A549 (cell line): ENCODE measurements at regions not wholly inside any gene's neighbourhood (a gene's known extent, or its start where the extent isn't known, plus 50 kb on each side); places are given as distances from the start of the nearest gene placed in this dataset.

Experiments
- ATAC-seq, 2 experiments: fragments of 200-7000 bp in 1 of 2; fragments of >200 bp in 1 of 2; cut with Nextera tagmentation in 1 of 2; cut with Tn5 transposase in 1 of 2; 3 replicates each; pipeline versions ENCODE4 v1.8.0 to v1.9.1; 2018 to 2020; ENCODE audit warnings: mild to moderate bottlenecking in 1 of 2, moderate library complexity in 1 of 2
- CTCF ChIA-PET: fragments of 300-600 bp; sonication (Branson Sonifier 250); formaldehyde crosslinking; extraction: SDS; loops from one replicate; lab custom pipeline; 2021; ENCODE audit warnings: antibody characterized with exemption, inconsistent platforms; lab: Yijun Ruan, JAX
- POLR2A ChIA-PET: fragments of 350-600 bp; formaldehyde crosslinking; extraction: SDS; loops from one replicate; lab custom pipeline; 2021; ENCODE audit warnings: antibody characterized with exemption, inconsistent platforms; lab: Yijun Ruan, JAX
- DNase-seq, 2 experiments: peaks; one replicate each; pipeline versions ENCODE4 v3.0.0 to v3.0.0-alpha.2; 2011 to 2016; ENCODE audit warnings: low read depth in 1 of 2, low spot score in 1 of 2
- FAIRE-seq: peaks from 2 replicates; lab custom pipeline; 2011; peaks lifted over from hg19 to GRCh38; lab: Jason Lieb, UNC
- H3K27ac ChIP-seq, 2 experiments: fragments of >200 bp; sonication (Bioruptor Twin); formaldehyde crosslinking; 3 replicates each; pipeline ENCODE4 v1.5.1; 2016 to 2017
- H3K4me1 ChIP-seq: fragments of >200 bp; sonication (Bioruptor Twin); formaldehyde crosslinking; 3 replicates; pipeline ENCODE4 v1.6.1; 2016
- H3K4me2 ChIP-seq: fragments of >200 bp; sonication (Bioruptor Twin); formaldehyde crosslinking; 3 replicates; pipeline ENCODE4 v1.6.1; 2016
- H3K4me3 ChIP-seq: fragments of >200 bp; sonication (Bioruptor Twin); formaldehyde crosslinking; 3 replicates; pipeline ENCODE4 v1.5.1; 2016
- H3K9me3 ChIP-seq: fragments of >200 bp; sonication (Bioruptor Twin); formaldehyde crosslinking; 3 replicates; pipeline ENCODE4 v1.6.1; 2016
- BCL3 ChIP-seq: fragments of >200 bp; sonication (Bioruptor Twin); formaldehyde crosslinking; IDR thresholded peaks from 3 replicates; pipeline ENCODE4 v1.6.1; 2016
- BHLHE40 ChIP-seq: IDR thresholded peaks from 2 replicates; pipeline ENCODE4 v1.6.1; 2012; ENCODE audit warnings: low read depth, low read length, inconsistent platforms
- CBX8 ChIP-seq: fragments of 200-600 bp; sonication (generic); IDR thresholded peaks from 2 replicates; pipeline ENCODE4 v1.6.1; 2016
- CTCF ChIP-seq: fragments of >200 bp; sonication (Bioruptor Twin); formaldehyde crosslinking; IDR thresholded peaks from 3 replicates; pipeline ENCODE4 v1.5.1; 2016
- E2F6 ChIP-seq: IDR thresholded peaks from 2 replicates; pipeline ENCODE4 v1.6.1; 2012; ENCODE audit warnings: low read depth, borderline replicate concordance
- FOSB ChIP-seq: fragments of 250-450 bp; sonication (Bioruptor Pico); IDR thresholded peaks from 2 replicates; pipeline ENCODE4 v1.5.0; 2020; ENCODE audit warnings: mild to moderate bottlenecking, moderate library complexity
- FOSL2 ChIP-seq, 2 experiments: fragments of 450-650 bp in 1 of 2; fragments of >200 bp in 1 of 2; sonication (Bioruptor Twin) in 1 of 2; formaldehyde crosslinking; IDR thresholded peaks; 2 replicates each; pipeline versions ENCODE4 v1.5.0 to v1.6.1; 2016 to 2020; ENCODE audit warnings: mild to moderate bottlenecking in 1 of 2, moderate library complexity in 1 of 2
- FOXS1 ChIP-seq: fragments of 250-450 bp; sonication (Bioruptor Pico); IDR thresholded peaks from 2 replicates; pipeline ENCODE4 v1.5.0; 2020; ENCODE audit warnings: mild to moderate bottlenecking, moderate library complexity
- HEYL ChIP-seq: fragments of 250-450 bp; sonication (Bioruptor Pico); IDR thresholded peaks from 2 replicates; pipeline ENCODE4 v1.8.0; 2021; ENCODE audit warnings: mild to moderate bottlenecking, moderate library complexity
- HOXB5 ChIP-seq: fragments of 250-450 bp; sonication (Bioruptor Pico); IDR thresholded peaks from 2 replicates; pipeline ENCODE4 v1.5.0; 2020; ENCODE audit warnings: mild to moderate bottlenecking, moderate library complexity
- JUN ChIP-seq, 2 experiments: fragments of >200 bp; sonication (Bioruptor Twin); formaldehyde crosslinking; IDR thresholded peaks; 2 replicates in 1 of 2; 3 replicates in 1 of 2; pipeline ENCODE4 v1.6.1; 2016 to 2017
- KDM1A ChIP-seq: fragments of 200-600 bp; sonication (generic); IDR thresholded peaks from 2 replicates; pipeline ENCODE4 v1.6.1; 2016; ENCODE audit warnings: low read depth, mild to moderate bottlenecking
- KDM5A ChIP-seq: fragments of 200-600 bp; sonication (generic); IDR thresholded peaks from 2 replicates; pipeline ENCODE4 v1.6.1; 2016; ENCODE audit warnings: antibody characterized with exemption, mild to moderate bottlenecking
- MAFK ChIP-seq: fragments of 450-650 bp; IDR thresholded peaks from 2 replicates; pipeline ENCODE4 v1.6.1; 2014; ENCODE audit not compliant: partially characterized antibody
- NFE2L2 ChIP-seq: fragments of 150-350 bp; conservative IDR thresholded peaks from 2 replicates; pipeline ENCODE4 v1.6.1; 2014; ENCODE audit warnings: low read length
- NPAS2 ChIP-seq: fragments of 250-450 bp; sonication (Bioruptor Pico); IDR thresholded peaks from 2 replicates; pipeline ENCODE4 v1.8.0; 2022; ENCODE audit warnings: mild to moderate bottlenecking, moderate library complexity, borderline replicate concordance
- PBX3 ChIP-seq: IDR thresholded peaks from 2 replicates; pipeline ENCODE4 v1.6.1; 2012
- RAD21 ChIP-seq, 2 experiments: fragments of >200 bp in 1 of 2; sonication (Bioruptor Twin) in 1 of 2; formaldehyde crosslinking in 1 of 2; IDR thresholded peaks in 1 of 2; conservative IDR thresholded peaks in 1 of 2; 2 replicates in 1 of 2; 3 replicates in 1 of 2; pipeline ENCODE4 v1.6.1; 2012 to 2018; ENCODE audit warnings: inconsistent platforms in 1 of 2
- RARB ChIP-seq: fragments of 250-450 bp; sonication (Bioruptor Pico); IDR thresholded peaks from 2 replicates; pipeline ENCODE4 v1.8.0; 2021; ENCODE audit warnings: mild to moderate bottlenecking, moderate library complexity
- RCOR1 ChIP-seq: fragments of 150-350 bp; IDR thresholded peaks from 2 replicates; pipeline ENCODE4 v1.6.1; 2014; ENCODE audit warnings: antibody characterized with exemption, low read length, low read depth
- SREBF2 ChIP-seq: fragments of 450-650 bp; IDR thresholded peaks from 2 replicates; pipeline ENCODE4 v1.6.1; 2014; ENCODE audit warnings: mild to moderate bottlenecking, moderate library complexity
- TFCP2L1 ChIP-seq: fragments of 250-450 bp; sonication (Bioruptor Pico); IDR thresholded peaks from 2 replicates; pipeline ENCODE4 v1.5.0; 2021; ENCODE audit warnings: mild to moderate bottlenecking
- TP53 ChIP-seq: fragments of 250-450 bp; sonication (Bioruptor Pico); IDR thresholded peaks from 2 replicates; pipeline ENCODE4 v1.5.0; 2021; ENCODE audit warnings: mild to moderate bottlenecking, moderate library complexity
- USF2 ChIP-seq: fragments of 450-650 bp; IDR thresholded peaks from 2 replicates; pipeline ENCODE4 v1.6.1; 2014; ENCODE audit warnings: antibody characterized with exemption
- ZFP36 ChIP-seq: fragments of 450-650 bp; IDR thresholded peaks from 2 replicates; pipeline ENCODE4 v1.6.1; 2014; ENCODE audit warnings: borderline replicate concordance; ENCODE audit not compliant: partially characterized antibody
- ZNF302 ChIP-seq: fragments of 250-450 bp; sonication (Bioruptor Pico); IDR thresholded peaks from 2 replicates; pipeline ENCODE4 v1.9.0; 2021; ENCODE audit warnings: inconsistent platforms, mild to moderate bottlenecking, moderate library complexity
- WGBS: methylation state at CpG from one replicate; pipeline ENCODE4 v1.1.6; 2017; ENCODE audit errors: missing lambda C conversion rate; 5-methylcytosine and 5-hydroxymethylcytosine counted together

- no peak for DNase-seq
- POLR2A ChIA-PET: no interaction called here
- FAIRE-seq: no peak
Observed at GRCh38 chrX:13404364-13404763, 84.5 kb upstream of the ATXN3L start.

GRCh38 chrX:13401724-13402123, 81.9 kb upstream of the ATXN3L start:
- no peak for FAIRE-seq
- 93% methylated on average over 2 of the region's 2 CpGs for WGBS
- ChIA-PET POLR2A (interaction anchor here (0.5 kb wide), 1 partner anchor 1376 kb away, joined by 3 read pairs; no protein-coding TSS in a partner anchor), CTCF (interaction anchor here (3.7 kb wide), 1 partner anchor 87 kb away, joined by 20 read pairs; no protein-coding TSS in a partner anchor)
- no peak overlapping the region for H3K4me3 ChIP-seq
- H3K4me2 ChIP-seq: no peak overlapping the region
- no peak for DNase-seq
- peaks cover 24% of the 10 kb centered on the region for H3K4me1 ChIP-seq
- H3K9me3 ChIP-seq: peaks cover 12% of the 10 kb centered on the region
- H3K27ac ChIP-seq: peak overlapping the region; percentile 29 to 66; a peak in 4 of 6 replicates
- TF ChIP-seq JUN (IDR thresholded peaks at IDR 0.05): no peak
- no peak for TF ChIP-seq RAD21 (conservative IDR thresholded peaks at IDR 0.05 in 1 of 2, IDR thresholded peaks at IDR 0.05 in 1 of 2)
- no peak for TF ChIP-seq ZNF302 (CRISPR knock-in tag)
- TF ChIP-seq FOXS1 (CRISPR knock-in tag): no peak
- no peak for TF ChIP-seq ZFP36
- TF ChIP-seq KDM5A: no peak
- TF ChIP-seq SREBF2: no peak
- TF ChIP-seq FOSL2 (IDR thresholded peaks at IDR 0.05): no peak
- TF ChIP-seq FOSL2 (CRISPR knock-in tag; IDR thresholded peaks at IDR 0.05): no peak
- TF ChIP-seq PBX3: no peak
- TF ChIP-seq BHLHE40: no peak
- no peak for TF ChIP-seq RARB (CRISPR knock-in tag)
- TF ChIP-seq NFE2L2: no peak
- TF ChIP-seq BCL3: no peak
- TF ChIP-seq HEYL: no peak
- no peak for TF ChIP-seq HOXB5 (CRISPR knock-in tag)
- TF ChIP-seq FOSB (CRISPR knock-in tag): no peak
- TF ChIP-seq KDM1A: no peak
- TF ChIP-seq TP53 (CRISPR knock-in tag): no peak
- no peak for TF ChIP-seq CTCF
- no peak for TF ChIP-seq NPAS2 (CRISPR knock-in tag)
- ATAC-seq: no peak

More at GRCh38 chrX:13404364-13404763, 84.5 kb upstream of the ATXN3L start:
- H3K4me2 ChIP-seq: no peak overlapping the region
- whole genome bisulfite sequencing: 83% methylated on average over 3 of the region's 6 CpGs
- ATAC-seq: no peak
- H3K9me3 ChIP-seq: peaks cover 12% of the 10 kb centered on the region
- no peak for TF ChIP-seq E2F6
- no peak for TF ChIP-seq JUN (IDR thresholded peaks at IDR 0.05)
- TF ChIP-seq TFCP2L1: no peak
- TF ChIP-seq MAFK: no peak
- no peak for TF ChIP-seq USF2
- TF ChIP-seq RCOR1: no peak
- TF ChIP-seq RARB (CRISPR knock-in tag): no peak
- TF ChIP-seq CBX8: no peak
- TF ChIP-seq FOXS1 (CRISPR knock-in tag): no peak
- H3K27ac ChIP-seq: peak overlapping the region in 1 of 2 experiments; percentile 65; a peak in 3 of 6 replicates
- CTCF ChIA-PET: interaction anchor here (0.8 to 1.3 kb wide), 2 partner anchors 22 to 84 kb away, joined by 3 to 5 read pairs; no protein-coding TSS in a partner anchor
- H3K4me3 ChIP-seq: no peak overlapping the region
- H3K4me1 ChIP-seq: peaks cover 1% of the 10 kb centered on the region; the same call in 2 of the 3 replicates
